Ectodermal cell (in vitro differentiated cells): ENCODE measurements at regions not wholly inside any gene's neighbourhood (a gene's known extent, or its start where the extent isn't known, plus 50 kb on each side); places are given as distances from the start of the nearest gene placed in this dataset.
"Not testable (repeated sequence)": the region's sequence is repeated elsewhere in the genome, so short reads cannot be mapped to it uniquely, and the experiment has no call there.

Experiments
- H3K27ac ChIP-seq: 2 replicates; pipeline ENCODE4 v1.7.0; 2013; ENCODE audit warnings: mild to moderate bottlenecking, low read depth, low read length; ENCODE audit not compliant: insufficient read depth, poor library complexity, severe bottlenecking
- H3K27me3 ChIP-seq: 2 replicates; pipeline ENCODE4 v1.7.0; 2013; ENCODE audit warnings: mild to moderate bottlenecking, low read length; ENCODE audit not compliant: insufficient read depth, control insufficient read depth, poor library complexity, severe bottlenecking
- H3K36me3 ChIP-seq: one replicate; pipeline ENCODE4 v1.7.0; 2013; ENCODE audit warnings: low read length; ENCODE audit not compliant: control insufficient read depth, insufficient read depth
- H3K4me1 ChIP-seq: one replicate; pipeline ENCODE4 v1.7.0; 2013; ENCODE audit warnings: low read length; ENCODE audit not compliant: control insufficient read depth, insufficient read depth
- H3K4me3 ChIP-seq: 2 replicates; pipeline ENCODE4 v1.7.0; 2013; ENCODE audit warnings: low read depth, low read length, control low read depth; ENCODE audit not compliant: insufficient read depth
- H3K9me3 ChIP-seq: 2 replicates; pipeline ENCODE4 v1.7.0; 2013; ENCODE audit warnings: mild to moderate bottlenecking, low read length, moderate library complexity; ENCODE audit not compliant: control insufficient read depth
- WGBS, 2 experiments: methylation state at CpG; one replicate each; pipeline ENCODE4 v1.1.7; 2013; ENCODE audit warnings: missing lambda C conversion rate in 2 of 2; 5-methylcytosine and 5-hydroxymethylcytosine counted together

- H3K4me3 ChIP-seq, H3K36me3 ChIP-seq, H3K9me3 ChIP-seq, H3K27ac ChIP-seq, H3K4me1 ChIP-seq, H3K27me3 ChIP-seq: not testable (repeated sequence)
- 95 to 100% methylated on average over 1 of the region's 2 CpGs for WGBS, 2 experiments
Observed at GRCh38 chr5:155827508-155827815, 499.5 kb upstream of the SGCD start.

DNA sequence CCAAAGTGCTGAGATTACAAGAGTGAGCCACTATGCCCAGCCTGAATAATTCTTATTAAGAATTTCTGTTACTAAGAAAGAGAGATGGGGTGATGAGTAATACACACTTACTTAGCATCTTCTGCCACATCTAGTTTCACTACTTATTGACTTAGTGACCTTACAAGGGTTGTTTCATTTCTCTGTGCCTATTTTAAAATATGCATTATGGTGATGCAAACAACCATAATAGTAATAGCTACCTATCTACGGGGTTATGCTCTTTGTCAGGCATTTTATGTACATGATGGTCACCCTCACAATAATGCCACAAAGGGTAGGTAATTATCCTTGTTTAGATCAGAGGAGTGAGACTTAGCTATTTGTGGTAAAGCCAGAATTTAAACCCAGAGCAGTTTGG, 499.0 kb upstream of the SGCD start:
- WGBS, 2 experiments: 88 to 92% methylated on average over 1 of the region's 1 CpG

GRCh38 chr5:155831491-155831890, 495.5 kb upstream of the SGCD start:
- Histone ChIP-seq H3K36me3 (no peaks in the 10 kb centered on the region), H3K9me3 (no peaks in the 10 kb centered on the region), H3K27ac (no peak overlapping the region), H3K27me3 (no peaks in the 10 kb centered on the region), H3K4me3 (no peak overlapping the region), H3K4me1 (no peaks in the 10 kb centered on the region)
- 92 to 95% methylated on average over 4 of the region's 4 CpGs for WGBS, 2 experiments

More for the DNA sequence above, 499.0 kb upstream of the SGCD start:
- Histone ChIP-seq H3K27ac (no peak overlapping the region), H3K4me3 (no peak overlapping the region), H3K36me3 (no peaks in the 10 kb centered on the region), H3K9me3 (no peaks in the 10 kb centered on the region), H3K4me1 (no peaks in the 10 kb centered on the region), H3K27me3 (no peaks in the 10 kb centered on the region)

GRCh38 chr5:155833287-155833686, 493.7 kb upstream of the SGCD start:
- WGBS, 2 experiments: 92 to 96% methylated on average over 1 of the region's 1 CpG
- no peaks in the 10 kb centered on the region for H3K36me3 ChIP-seq
- H3K27ac ChIP-seq: no peak overlapping the region
- H3K4me1 ChIP-seq: no peaks in the 10 kb centered on the region
- no peaks in the 10 kb centered on the region for H3K27me3 ChIP-seq
- H3K4me3 ChIP-seq: no peak overlapping the region
- no peaks in the 10 kb centered on the region for H3K9me3 ChIP-seq

DNA sequence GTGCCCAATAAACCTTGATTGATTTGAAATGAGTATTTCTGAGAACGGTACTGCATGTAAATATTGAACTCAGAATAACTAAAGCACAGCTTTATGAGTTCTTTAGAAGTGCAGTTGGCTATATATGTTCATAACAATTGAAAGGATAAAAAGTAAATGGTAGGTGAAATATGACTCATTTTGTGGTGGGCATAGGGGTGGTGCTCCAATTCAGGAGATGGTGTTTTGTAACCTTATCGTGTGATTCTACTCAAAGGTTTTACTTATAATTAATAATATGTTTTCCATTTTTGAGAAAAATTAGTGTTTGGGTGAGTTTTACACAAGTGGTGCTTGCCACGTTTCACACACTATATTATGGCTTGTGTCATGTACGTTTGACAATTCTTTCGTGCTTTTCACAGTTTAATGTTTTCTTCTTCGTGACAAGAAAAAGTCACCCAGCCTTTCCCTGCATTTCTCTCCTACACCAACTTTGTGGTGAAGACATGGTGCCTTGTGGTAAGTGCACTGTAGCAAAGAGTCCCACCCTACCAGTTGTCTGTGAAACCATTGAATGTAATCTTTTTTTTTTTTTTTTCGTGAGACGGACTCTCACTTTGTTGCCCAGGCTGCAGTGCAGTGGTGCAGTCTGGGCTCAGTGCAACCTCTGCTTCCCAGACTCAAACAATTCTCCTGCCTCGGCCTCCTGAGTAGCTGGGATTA, 492.5 kb upstream of the SGCD start:
- H3K4me3 ChIP-seq: no peak overlapping the region
- WGBS, 2 experiments: 92 to 97% methylated on average over 8 of the region's 9 CpGs
- H3K36me3 ChIP-seq: no peaks in the 10 kb centered on the region
- no peaks in the 10 kb centered on the region for H3K4me1 ChIP-seq
- no peaks in the 10 kb centered on the region for H3K27me3 ChIP-seq
- no peak overlapping the region for H3K27ac ChIP-seq
- no peaks in the 10 kb centered on the region for H3K9me3 ChIP-seq

DNA sequence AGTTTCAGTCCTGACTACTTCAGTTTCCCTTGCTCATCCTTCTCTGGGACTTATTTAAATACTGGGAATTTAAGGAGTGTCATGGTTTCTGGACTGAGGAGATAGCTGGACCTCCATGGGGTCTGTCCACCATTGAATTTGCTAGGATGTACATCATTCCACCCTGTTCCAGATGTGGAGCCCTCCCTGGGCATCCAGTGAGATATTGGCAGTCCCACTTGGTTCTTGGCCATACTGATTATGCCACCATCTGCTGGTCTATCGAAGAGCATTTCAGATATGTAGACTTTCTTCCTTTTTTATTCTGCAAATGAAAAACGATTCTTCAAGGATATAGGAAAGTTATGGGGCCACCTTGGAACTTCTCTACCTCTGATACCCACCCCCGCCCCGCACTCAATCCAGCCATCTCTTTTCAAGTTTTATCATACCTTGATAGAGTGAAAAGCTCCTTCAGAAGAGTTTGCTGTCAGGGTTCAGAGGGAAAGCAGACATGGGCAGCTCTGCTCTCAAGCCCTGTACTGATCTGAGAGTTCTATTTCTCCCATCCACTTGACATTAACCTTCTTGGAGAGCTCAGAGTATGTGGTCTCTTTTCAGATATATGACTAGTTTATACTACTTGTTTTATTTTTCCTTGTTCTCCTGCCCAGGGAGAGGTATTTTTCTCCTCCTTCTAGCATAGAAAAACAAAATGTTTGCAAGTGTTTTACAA, 490.7 kb upstream of the SGCD start:
- 93 to 100% methylated on average over 2 to 4 of the region's 4 CpGs for WGBS, 2 experiments
- Histone ChIP-seq H3K27ac (no peak overlapping the region), H3K4me1 (no peaks in the 10 kb centered on the region), H3K36me3 (no peaks in the 10 kb centered on the region), H3K9me3 (no peaks in the 10 kb centered on the region), H3K27me3 (no peaks in the 10 kb centered on the region), H3K4me3 (no peak overlapping the region)

DNA sequence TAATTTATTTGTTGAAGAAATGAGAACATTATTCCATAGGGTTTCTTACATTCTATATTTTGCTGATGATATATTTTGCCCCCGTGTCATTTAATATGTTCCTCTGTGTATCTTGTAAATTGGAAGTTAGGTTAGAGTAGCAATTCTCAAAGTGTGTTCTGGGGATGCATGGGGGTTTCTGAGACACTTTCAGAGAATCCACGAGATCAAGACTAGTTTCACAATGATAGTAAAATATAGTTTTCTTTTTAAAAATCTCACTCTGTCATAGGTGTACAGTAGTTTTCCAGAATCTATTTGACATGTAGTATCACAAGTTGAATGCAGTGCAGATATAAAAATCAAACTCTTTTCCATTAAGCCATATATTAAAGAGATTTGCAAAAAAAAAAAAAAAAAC, 488.6 kb upstream of the SGCD start:
- Histone ChIP-seq H3K27me3 (no peaks in the 10 kb centered on the region), H3K36me3 (no peaks in the 10 kb centered on the region), H3K27ac (no peak overlapping the region), H3K4me1 (no peaks in the 10 kb centered on the region), H3K4me3 (no peak overlapping the region), H3K9me3 (no peaks in the 10 kb centered on the region)
- 87 to 88% methylated on average over 1 of the region's 2 CpGs for WGBS, 2 experiments

- Histone ChIP-seq H3K9me3 (no peaks in the 10 kb centered on the region), H3K27me3 (no peaks in the 10 kb centered on the region), H3K4me1 (no peaks in the 10 kb centered on the region), H3K36me3 (no peaks in the 10 kb centered on the region), H3K4me3 (no peak overlapping the region), H3K27ac (no peak overlapping the region)
- 90 to 92% methylated on average over 4 of the region's 5 CpGs for WGBS, 2 experiments
Observed at GRCh38 chr5:155839251-155840037, 487.5 kb upstream of the SGCD start.

DNA sequence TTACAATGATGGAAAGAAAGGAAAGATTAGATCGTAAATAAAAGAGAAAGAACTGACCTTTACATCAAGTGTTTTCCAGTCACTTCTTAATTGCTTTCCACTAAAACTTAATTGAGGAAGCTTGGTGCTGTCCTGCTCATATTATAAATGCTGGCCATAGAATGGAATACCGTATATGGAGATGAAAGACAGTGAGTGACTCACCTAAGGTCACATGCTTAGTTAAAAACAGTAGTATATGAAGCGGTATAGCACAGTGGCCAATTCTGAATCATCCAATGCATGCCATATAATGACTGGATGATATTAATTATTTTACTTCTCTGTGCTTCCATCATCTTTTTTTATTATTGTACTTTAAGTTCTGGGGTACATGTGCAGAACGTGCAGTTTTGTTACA, 482.4 kb upstream of the SGCD start:
- no peaks in the 10 kb centered on the region for H3K9me3 ChIP-seq
- 90 to 95% methylated on average over 3 to 4 of the region's 4 CpGs for WGBS, 2 experiments
- no peak overlapping the region for H3K4me3 ChIP-seq
- H3K27me3 ChIP-seq: no peaks in the 10 kb centered on the region
- no peak overlapping the region for H3K27ac ChIP-seq
- H3K36me3 ChIP-seq: no peaks in the 10 kb centered on the region
- no peaks in the 10 kb centered on the region for H3K4me1 ChIP-seq

DNA sequence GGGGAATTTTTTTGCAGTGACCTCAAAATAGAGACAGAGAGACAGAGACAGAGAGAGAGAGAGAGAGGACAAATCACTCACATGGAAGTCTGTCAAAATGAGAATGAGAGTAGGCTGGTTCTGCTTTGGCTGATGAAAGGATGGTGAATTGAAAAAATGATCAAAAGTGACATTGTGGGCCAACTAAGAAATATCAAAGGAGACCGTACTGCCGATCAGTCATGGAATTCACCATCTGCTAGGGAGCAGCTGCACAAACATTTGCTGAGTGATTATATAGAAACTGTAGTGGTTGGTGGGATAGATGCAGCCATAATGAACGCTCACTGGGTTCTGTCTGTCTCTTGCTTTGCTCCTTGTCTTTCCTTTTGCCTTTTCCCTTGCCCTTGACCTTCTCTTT, 476.6 kb upstream of the SGCD start:
- Histone ChIP-seq H3K36me3 (no peaks in the 10 kb centered on the region), H3K27me3 (no peaks in the 10 kb centered on the region), H3K27ac (no peak overlapping the region), H3K9me3 (no peaks in the 10 kb centered on the region), H3K4me1 (no peaks in the 10 kb centered on the region), H3K4me3 (no peak overlapping the region)
- 89 to 97% methylated on average over 3 of the region's 3 CpGs for WGBS, 2 experiments
